Loucy (cell line): ENCODE measurements at regions not wholly inside any gene's neighbourhood (a gene's known extent, or its start where the extent isn't known, plus 50 kb on each side); places are given as distances from the start of the nearest gene placed in this dataset.

Source experiments
- EZH2phosphoT487 ChIP-seq: fragments of 200-600 bp; IDR thresholded peaks from 2 replicates; pipeline ENCODE4 v1.6.1; 2018; ENCODE audit warnings: antibody characterized with exemption, mild to moderate bottlenecking, moderate library complexity, borderline replicate concordance
- TF ChIP-seq, protein P1 (sequence below): fragments of 200-600 bp; sonication (generic); conservative IDR thresholded peaks from 2 replicates; pipeline ENCODE4 v1.5.1; 2014; ENCODE audit warnings: mild to moderate bottlenecking, antibody characterized with exemption, low read length

DNA sequence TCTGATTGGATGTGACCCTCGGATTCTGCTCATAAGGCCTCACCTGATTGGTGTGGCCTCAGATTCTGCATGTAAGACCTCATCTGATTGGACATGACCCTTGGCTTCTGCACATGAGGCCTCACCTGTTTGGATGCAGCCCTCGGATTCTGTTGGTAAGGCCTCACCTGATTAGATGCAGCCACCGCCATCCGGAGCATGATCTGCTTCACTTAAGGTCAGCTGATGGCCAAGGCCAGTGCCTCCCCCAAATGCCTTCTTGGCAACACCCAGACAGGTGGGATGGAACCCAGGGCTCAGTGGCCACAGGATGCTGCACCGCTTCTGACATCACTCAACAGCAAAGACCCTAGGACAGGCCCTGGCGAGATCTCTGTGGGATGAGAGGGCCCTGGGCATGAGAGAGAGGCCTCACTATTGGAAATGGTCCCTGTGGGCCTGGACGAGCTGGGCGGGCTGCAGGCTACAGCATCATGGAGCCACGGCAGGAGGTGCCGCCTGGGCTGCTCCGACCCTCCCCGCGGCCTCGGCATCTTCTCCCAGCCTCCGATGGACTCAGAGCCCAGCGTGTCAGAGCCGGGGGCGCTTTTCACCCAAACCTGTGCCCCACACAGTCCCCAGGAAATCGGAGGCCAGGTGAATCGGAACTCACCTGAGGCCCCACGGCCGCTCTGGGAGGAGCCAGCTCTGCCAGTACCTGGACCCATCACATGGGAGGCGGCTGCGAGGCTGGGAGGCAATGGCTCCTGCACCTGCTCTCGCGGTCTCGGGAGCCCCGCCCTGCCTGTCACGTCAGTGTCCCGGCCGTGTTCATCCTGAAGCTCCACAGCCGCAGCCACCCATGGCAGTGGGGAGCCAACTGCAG is 60.9 kb upstream of the ZNF469 start:
- TF ChIP-seq, protein P1, sequence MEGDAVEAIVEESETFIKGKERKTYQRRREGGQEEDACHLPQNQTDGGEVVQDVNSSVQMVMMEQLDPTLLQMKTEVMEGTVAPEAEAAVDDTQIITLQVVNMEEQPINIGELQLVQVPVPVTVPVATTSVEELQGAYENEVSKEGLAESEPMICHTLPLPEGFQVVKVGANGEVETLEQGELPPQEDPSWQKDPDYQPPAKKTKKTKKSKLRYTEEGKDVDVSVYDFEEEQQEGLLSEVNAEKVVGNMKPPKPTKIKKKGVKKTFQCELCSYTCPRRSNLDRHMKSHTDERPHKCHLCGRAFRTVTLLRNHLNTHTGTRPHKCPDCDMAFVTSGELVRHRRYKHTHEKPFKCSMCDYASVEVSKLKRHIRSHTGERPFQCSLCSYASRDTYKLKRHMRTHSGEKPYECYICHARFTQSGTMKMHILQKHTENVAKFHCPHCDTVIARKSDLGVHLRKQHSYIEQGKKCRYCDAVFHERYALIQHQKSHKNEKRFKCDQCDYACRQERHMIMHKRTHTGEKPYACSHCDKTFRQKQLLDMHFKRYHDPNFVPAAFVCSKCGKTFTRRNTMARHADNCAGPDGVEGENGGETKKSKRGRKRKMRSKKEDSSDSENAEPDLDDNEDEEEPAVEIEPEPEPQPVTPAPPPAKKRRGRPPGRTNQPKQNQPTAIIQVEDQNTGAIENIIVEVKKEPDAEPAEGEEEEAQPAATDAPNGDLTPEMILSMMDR, result no peak
- no peak for TF ChIP-seq EZH2phosphoT487
